GM19372 (cell line): ENCODE measurements at regions not wholly inside any gene's neighbourhood (a gene's known extent, or its start where the extent isn't known, plus 50 kb on each side); places are given as distances from the start of the nearest gene placed in this dataset.
"Not testable (repeated sequence)": the region's sequence is repeated elsewhere in the genome, so short reads cannot be mapped to it uniquely, and the experiment has no call there.

Source experiments
- ATAC-seq: cut with Tn5 transposase; IDR thresholded peaks from one replicate; pipeline ENCODE4 v1.9.1; 2021; ENCODE audit warnings: mild to moderate bottlenecking, low read depth, moderate library complexity; ENCODE audit not compliant: unreplicated experiment

GRCh38 chr1:195866091-195866780, 742.0 kb downstream of the KCNT2 start:
- ATAC-seq, result no peak

- ATAC-seq, result no peak
Observed at GRCh38 chr1:195851804-195852203, 756.4 kb downstream of the KCNT2 start.

GRCh38 chr1:195851016-195851601, 757.1 kb downstream of the KCNT2 start:
- no peak for ATAC-seq

- no peak for ATAC-seq
Observed at GRCh38 chr1:195849180-195849579, 759.1 kb downstream of the KCNT2 start.

- not testable (repeated sequence) for ATAC-seq
Observed at GRCh38 chr1:195847957-195848875, 760.0 kb downstream of the KCNT2 start.

- no peak for ATAC-seq
Observed at GRCh38 chr1:195831789-195832188, 776.5 kb downstream of the KCNT2 start.

GRCh38 chr1:195828325-195828724, 779.9 kb downstream of the KCNT2 start:
- ATAC-seq, result no peak

GRCh38 chr1:195820925-195821324, 787.3 kb downstream of the KCNT2 start:
- no peak for ATAC-seq

- ATAC-seq, result no peak
Observed at GRCh38 chr1:195806060-195806459, 802.2 kb downstream of the KCNT2 start.

- ATAC-seq, result no peak
Observed at GRCh38 chr1:195804547-195804946, 803.7 kb downstream of the KCNT2 start.

- no peak for ATAC-seq
Observed at GRCh38 chr1:195799016-195799415, 809.2 kb downstream of the KCNT2 start.

- no peak for ATAC-seq
Observed at GRCh38 chr1:195794225-195794624, 814.0 kb downstream of the KCNT2 start.

- no peak for ATAC-seq
Observed at GRCh38 chr1:195791796-195792195, 816.4 kb downstream of the KCNT2 start.

GRCh38 chr1:195790514-195791168, 817.6 kb downstream of the KCNT2 start:
- no peak for ATAC-seq

GRCh38 chr1:195789321-195789720, 818.9 kb downstream of the KCNT2 start:
- no peak for ATAC-seq

GRCh38 chr1:195788721-195789120, 819.5 kb downstream of the KCNT2 start:
- no peak for ATAC-seq

- no peak for ATAC-seq
Observed at GRCh38 chr1:195785830-195786229, 822.4 kb downstream of the KCNT2 start.

- ATAC-seq, result no peak
Observed at GRCh38 chr1:195773931-195774330, 834.3 kb downstream of the KCNT2 start.

GRCh38 chr1:195769461-195769860, 838.8 kb downstream of the KCNT2 start:
- ATAC-seq, result no peak

GRCh38 chr1:195768936-195769335, 839.3 kb downstream of the KCNT2 start:
- no peak for ATAC-seq

GRCh38 chr1:195768377-195768776, 839.9 kb downstream of the KCNT2 start:
- no peak for ATAC-seq
